H9 (cell line): ENCODE measurements at regions not wholly inside any gene's neighbourhood (a gene's known extent, or its start where the extent isn't known, plus 50 kb on each side); places are given as distances from the start of the nearest gene placed in this dataset.
A peak's percentile ranks its signal among the peaks of the same experiment; 100 is the strongest.

Experiments used
- DNase-seq: peaks from one replicate; pipeline ENCODE4 v3.0.0-alpha.2; 2017
- H2AFZ ChIP-seq: one replicate; pipeline ENCODE4 v1.6.1; 2013; ENCODE audit warnings: mild to moderate bottlenecking, low read length, control low read depth, moderate library complexity
- H2AK5ac ChIP-seq: 2 replicates; pipeline ENCODE4 v1.6.1; 2013; ENCODE audit warnings: low read length, control low read depth, mixed read lengths; ENCODE audit not compliant: insufficient read length
- H2BK120ac ChIP-seq: one replicate; pipeline ENCODE4 v1.6.1; 2013; ENCODE audit warnings: low read depth, mild to moderate bottlenecking, low read length, control low read depth, inconsistent platforms; ENCODE audit not compliant: poor library complexity, severe bottlenecking
- H2BK12ac ChIP-seq: 2 replicates; pipeline ENCODE4 v1.6.1; 2013; ENCODE audit warnings: low read length, control low read depth, mixed read lengths, low read depth; ENCODE audit not compliant: insufficient read length
- H2BK15ac ChIP-seq: 2 replicates; pipeline ENCODE4 v1.6.1; 2013; ENCODE audit warnings: low read depth, low read length, control low read depth
- H2BK20ac ChIP-seq: one replicate; pipeline ENCODE4 v1.6.1; 2013; ENCODE audit warnings: low read depth, mild to moderate bottlenecking, low read length, control low read depth, inconsistent platforms; ENCODE audit not compliant: poor library complexity, severe bottlenecking
- H2BK5ac ChIP-seq: 2 replicates; pipeline ENCODE4 v1.6.1; 2013; ENCODE audit warnings: low read length, control low read depth, mixed read lengths; ENCODE audit not compliant: insufficient read length
- H3K14ac ChIP-seq: 2 replicates; pipeline ENCODE4 v1.6.1; 2013; ENCODE audit warnings: low read length, control low read depth; ENCODE audit not compliant: insufficient read depth
- H3K18ac ChIP-seq: 2 replicates; pipeline ENCODE4 v1.6.1; 2013; ENCODE audit warnings: low read depth, mild to moderate bottlenecking, mixed read lengths, low read length, control low read depth; ENCODE audit not compliant: insufficient read length
- H3K23ac ChIP-seq: 2 replicates; pipeline ENCODE4 v1.6.1; 2013; ENCODE audit warnings: low read length, control low read depth, mixed read lengths, low read depth; ENCODE audit not compliant: insufficient read length
- H3K23me2 ChIP-seq: 2 replicates; pipeline ENCODE4 v1.6.1; 2013; ENCODE audit warnings: low read depth, mild to moderate bottlenecking, mixed read lengths, low read length, control low read depth; ENCODE audit not compliant: insufficient read length, poor library complexity, severe bottlenecking
- H3K27ac ChIP-seq: 2 replicates; pipeline ENCODE4 v1.5.1; 2013; ENCODE audit warnings: low read length, control low read depth, mixed read lengths, low read depth; ENCODE audit not compliant: insufficient read length
- H3K27me3 ChIP-seq: 2 replicates; pipeline ENCODE4 v1.6.1; 2013; ENCODE audit warnings: low read length, control low read depth, inconsistent platforms; ENCODE audit not compliant: insufficient read depth
- H3K4ac ChIP-seq: 2 replicates; pipeline ENCODE4 v1.6.1; 2013; ENCODE audit warnings: low read depth, mild to moderate bottlenecking, control low read depth, inconsistent platforms, low read length, moderate library complexity
- H3K4me1 ChIP-seq: 2 replicates; pipeline ENCODE4 v1.6.1; 2013; ENCODE audit warnings: low read length, control low read depth, inconsistent platforms; ENCODE audit not compliant: insufficient read depth
- H3K4me2 ChIP-seq: 2 replicates; pipeline ENCODE4 v1.6.1; 2013; ENCODE audit warnings: low read length, control low read depth, mixed read lengths; ENCODE audit not compliant: insufficient read length, insufficient read depth
- H3K56ac ChIP-seq: 2 replicates; pipeline ENCODE4 v1.6.1; 2013; ENCODE audit warnings: low read depth, mild to moderate bottlenecking, mixed read lengths, low read length, control low read depth; ENCODE audit not compliant: insufficient read length
- H3K79me1 ChIP-seq: 2 replicates; pipeline ENCODE4 v1.6.1; 2013; ENCODE audit warnings: low read depth, mild to moderate bottlenecking, moderate library complexity, low read length, control low read depth, inconsistent platforms; ENCODE audit not compliant: insufficient read depth, poor library complexity, severe bottlenecking
- H3K79me2 ChIP-seq: 2 replicates; pipeline ENCODE4 v1.6.1; 2013; ENCODE audit warnings: low read length, control low read depth, inconsistent platforms; ENCODE audit not compliant: insufficient read depth
- H3K9ac ChIP-seq: 2 replicates; pipeline ENCODE4 v1.6.1; 2013; ENCODE audit warnings: low read length, control low read depth, mixed read lengths; ENCODE audit not compliant: insufficient read length; ENCODE audit errors: extremely low read depth
- H3K9me3 ChIP-seq: one replicate; pipeline ENCODE4 v1.6.1; 2013; ENCODE audit warnings: low read depth, low read length, inconsistent platforms; ENCODE audit not compliant: control insufficient read depth
- H3T11ph ChIP-seq: one replicate; pipeline ENCODE4 v1.6.1; 2013; ENCODE audit warnings: mild to moderate bottlenecking, low read length, control low read depth, inconsistent platforms
- H4K20me1 ChIP-seq: one replicate; pipeline ENCODE4 v1.6.1; 2013; ENCODE audit not compliant: control insufficient read depth, insufficient read length, insufficient read depth
- H4K5ac ChIP-seq: 2 replicates; pipeline ENCODE4 v1.6.1; 2013; ENCODE audit warnings: low read depth, mild to moderate bottlenecking, mixed read lengths, low read length, control low read depth; ENCODE audit not compliant: insufficient read length
- H4K8ac ChIP-seq: replicated peaks from 2 replicates; pipeline ENCODE4 v1.6.1; 2013; ENCODE audit warnings: low read length, control low read depth, mixed read lengths, low read depth; ENCODE audit not compliant: insufficient read length
- H4K91ac ChIP-seq: 2 replicates; pipeline ENCODE4 v1.6.1; 2013; ENCODE audit warnings: low read depth, mild to moderate bottlenecking, moderate library complexity, mixed read lengths, low read length, control low read depth; ENCODE audit not compliant: insufficient read length
- H3K27ac Mint-ChIP-seq, 3 experiments: 2 replicates in 2 of 3; 3 replicates in 1 of 3; pipeline ENCODE4 v1.8.0; 2020 to 2021; ENCODE audit warnings: mixed read lengths in 3 of 3, mild to moderate bottlenecking in 1 of 3, moderate library complexity in 1 of 3
- H3K27me3 Mint-ChIP-seq: 2 replicates; pipeline ENCODE4 v1.8.0; 2021; ENCODE audit warnings: low read depth, mild to moderate bottlenecking, moderate library complexity, mixed read lengths
- H3K36me3 Mint-ChIP-seq, 3 experiments: 2 replicates in 2 of 3; 3 replicates in 1 of 3; pipeline ENCODE4 v1.8.0; 2020 to 2021; ENCODE audit warnings: low read depth in 3 of 3, mixed read lengths in 3 of 3; ENCODE audit not compliant: insufficient read depth in 1 of 3
- H3K4me1 Mint-ChIP-seq, 2 experiments: 2 replicates each; pipeline ENCODE4 v1.8.0; 2020; ENCODE audit warnings: mixed read lengths in 2 of 2
- H3K4me3 Mint-ChIP-seq, 2 experiments: 2 replicates in 1 of 2; 3 replicates in 1 of 2; pipeline ENCODE4 v1.8.0; 2020 to 2021; ENCODE audit warnings: mild to moderate bottlenecking in 2 of 2, mixed read lengths in 2 of 2, moderate library complexity in 1 of 2
- H3K9me3 Mint-ChIP-seq, 2 experiments: 2 replicates in 1 of 2; 3 replicates in 1 of 2; pipeline ENCODE4 v1.8.0; 2020; ENCODE audit warnings: mild to moderate bottlenecking in 2 of 2, mixed read lengths in 2 of 2, moderate library complexity in 1 of 2
- WGBS: extraction: QIAGEN DNeasy Blood & Tissue Kit; methylation state at CpG from one replicate; pipeline ENCODE4 v1.1.7; 2013; ENCODE audit warnings: missing lambda C conversion rate, low lambda C conversion rate, mixed read lengths; ENCODE audit not compliant: insufficient read length; ENCODE audit errors: extremely low coverage; 5-methylcytosine and 5-hydroxymethylcytosine counted together
- TF ChIP-seq, protein P1 (sequence below): fragments of 200-600 bp; sonication (generic); conservative IDR thresholded peaks from 3 replicates; pipeline ENCODE4 v1.8.0; 2021; ENCODE audit warnings: antibody characterized with exemption, mild to moderate bottlenecking

GRCh38 chr2:230658577-230658876, 54.1 kb upstream of the CAB39 start:
- no peaks in the 10 kb centered on the region for H4K20me1 ChIP-seq
- Mint-ChIP-seq H3K27me3 (peaks cover 9% of the 10 kb centered on the region), H3K27ac (no peak overlapping the region), H3K4me3 (no peak overlapping the region), H3K4me1 (peaks cover 51 to 55% of the 10 kb centered on the region in 2 experiments), H3K36me3 (no peaks in the 10 kb centered on the region), H3K9me3 (no peaks in the 10 kb centered on the region; a peak in 1 of 5 replicates)
- no peak overlapping the region for H3K9ac ChIP-seq
- H3K14ac ChIP-seq, result peak overlapping the region; percentile 29; the same call in 1 of the 2 replicates
- no peaks in the 10 kb centered on the region; the same call in 1 of the 2 replicates for H3K4me1 ChIP-seq
- H3K4ac ChIP-seq, result no peak overlapping the region
- H3K79me2 ChIP-seq, result no peaks in the 10 kb centered on the region; the same call in 1 of the 2 replicates
- no peak overlapping the region for H3T11ph ChIP-seq
- H3K56ac ChIP-seq, result no peak overlapping the region
- H2BK5ac ChIP-seq, result no peak overlapping the region
- H3K9me3 ChIP-seq, result no peaks in the 10 kb centered on the region
- H4K8ac ChIP-seq, result no peak overlapping the region
- H3K18ac ChIP-seq, result no peak overlapping the region
- WGBS, result no CpG with 5 or more reads among the region's 1 CpG
- TF ChIP-seq, protein P1, sequence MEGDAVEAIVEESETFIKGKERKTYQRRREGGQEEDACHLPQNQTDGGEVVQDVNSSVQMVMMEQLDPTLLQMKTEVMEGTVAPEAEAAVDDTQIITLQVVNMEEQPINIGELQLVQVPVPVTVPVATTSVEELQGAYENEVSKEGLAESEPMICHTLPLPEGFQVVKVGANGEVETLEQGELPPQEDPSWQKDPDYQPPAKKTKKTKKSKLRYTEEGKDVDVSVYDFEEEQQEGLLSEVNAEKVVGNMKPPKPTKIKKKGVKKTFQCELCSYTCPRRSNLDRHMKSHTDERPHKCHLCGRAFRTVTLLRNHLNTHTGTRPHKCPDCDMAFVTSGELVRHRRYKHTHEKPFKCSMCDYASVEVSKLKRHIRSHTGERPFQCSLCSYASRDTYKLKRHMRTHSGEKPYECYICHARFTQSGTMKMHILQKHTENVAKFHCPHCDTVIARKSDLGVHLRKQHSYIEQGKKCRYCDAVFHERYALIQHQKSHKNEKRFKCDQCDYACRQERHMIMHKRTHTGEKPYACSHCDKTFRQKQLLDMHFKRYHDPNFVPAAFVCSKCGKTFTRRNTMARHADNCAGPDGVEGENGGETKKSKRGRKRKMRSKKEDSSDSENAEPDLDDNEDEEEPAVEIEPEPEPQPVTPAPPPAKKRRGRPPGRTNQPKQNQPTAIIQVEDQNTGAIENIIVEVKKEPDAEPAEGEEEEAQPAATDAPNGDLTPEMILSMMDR, result no peak
- no peak overlapping the region for H2AFZ ChIP-seq
- no peaks in the 10 kb centered on the region for H3K79me1 ChIP-seq
- H2BK120ac ChIP-seq, result no peak overlapping the region
- no peak overlapping the region for H2BK20ac ChIP-seq
- no peak overlapping the region for H2BK12ac ChIP-seq
- no peaks in the 10 kb centered on the region for H3K23me2 ChIP-seq
- H4K5ac ChIP-seq, result no peak overlapping the region
- no peak overlapping the region for H3K4me2 ChIP-seq
- no peak for DNase-seq
- no peaks in the 10 kb centered on the region for H3K27me3 ChIP-seq
- no peak overlapping the region for H3K27ac ChIP-seq
- no peak overlapping the region for H2AK5ac ChIP-seq
- H3K23ac ChIP-seq, result no peak overlapping the region
- H2BK15ac ChIP-seq, result no peak overlapping the region
- no peak overlapping the region for H4K91ac ChIP-seq
